ENCODE measurements at regions not wholly inside any gene's neighbourhood (a gene's known extent, or its start where the extent isn't known, plus 50 kb on each side); places are given as distances from the start of the nearest gene placed in this dataset.

- no peak for FAIRE-seq
- no TSS peak for BruUV-seq (replicated peaks)
- POLR2A ChIA-PET, result no interaction called here
Observed at GRCh38 chr14:90464481-90464880, 67.7 kb downstream of the CALM1 start.

GRCh38 chr14:90467501-90467900 is 70.7 kb downstream of the CALM1 start:
- intact Hi-C loops (cut with micrococcal nuclease), result no loop called here

More at GRCh38 chr14:90464481-90464880, 67.7 kb downstream of the CALM1 start:
- Histone ChIP-seq H4K20me1 (replicated peaks; ENCODE audit: control insufficient read depth, extremely low read depth, insufficient read depth, low read length) (no peaks in the 10 kb centered on the region), H3K79me2 (ENCODE audit: control insufficient read depth, insufficient read depth, low read length) (no peaks in the 10 kb centered on the region), H3K36me3 (ENCODE audit: control insufficient read depth in 2 of 2, extremely low read depth in 1 of 2, insufficient read depth in 2 of 2, low read length in 2 of 2) (no peaks in the 10 kb centered on the region), H3K27ac (ENCODE audit: insufficient read depth, low read depth, low read length) (no peak overlapping the region), H3K9me3 (replicated peaks; ENCODE audit: control insufficient read depth, insufficient read depth, low read length) (no peaks in the 10 kb centered on the region), H3K4me2 (ENCODE audit: insufficient read depth, low read length) (no peak overlapping the region), H3K9me1 (replicated peaks; ENCODE audit: control insufficient read depth, extremely low read depth, insufficient read depth, low read length) (no peaks in the 10 kb centered on the region), H3K9ac (replicated peaks; ENCODE audit: extremely low read depth, insufficient read depth, low read length) (no peak overlapping the region), H3K4me1 (ENCODE audit: control insufficient read depth, extremely low read depth, insufficient read depth, low read length) (no peaks in the 10 kb centered on the region), H3K4me3 (replicated peaks in 1 of 3; ENCODE audit: insufficient read depth in 1 of 3, low read depth in 1 of 3, low read length in 3 of 3) (no peak overlapping the region), H2AFZ (ENCODE audit: low read depth, low read length) (no peak overlapping the region), H3K27me3 (ENCODE audit: control insufficient read depth in 2 of 2, insufficient read depth in 2 of 2, low read length in 2 of 2) (peaks cover 3 to 19% of the 10 kb centered on the region in 2 experiments)
- intact Hi-C loops (cut with micrococcal nuclease), result no loop called here
- TF ChIP-seq MAX (IDR thresholded peaks at IDR 0.05; ENCODE audit: insufficient read depth, insufficient read length) (no peak), EZH2 (IDR thresholded peaks at IDR 0.05; ENCODE audit: borderline replicate concordance, low read depth, low read length, severe bottlenecking) (no peak), MYC (IDR thresholded peaks at IDR 0.05; ENCODE audit: low read depth, low read length) (no peak), POLR2AphosphoS5 (IDR thresholded peaks at IDR 0.05; ENCODE audit: insufficient read depth, low read depth, low read length) (no peak), FOS (IDR thresholded peaks at IDR 0.05; ENCODE audit: borderline replicate concordance, insufficient read depth, low read length) (no peak)
- DNase-seq (ENCODE audit: low read depth, low spot score), result no peak
- CTCF ChIA-PET, result no interaction called here
- dilution Hi-C loops (cut with MboI; ENCODE audit: extremely low pct_ligation_motif_present, low sequenced_read_pairs), result no loop called here

More at GRCh38 chr14:90467501-90467900, 70.7 kb downstream of the CALM1 start:
- Histone ChIP-seq H3K27me3 (ENCODE audit: control insufficient read depth in 2 of 2, insufficient read depth in 2 of 2, low read length in 2 of 2) (peaks cover 5 to 14% of the 10 kb centered on the region in 2 experiments), H3K27ac (ENCODE audit: insufficient read depth, low read depth, low read length) (no peak overlapping the region), H3K4me2 (ENCODE audit: insufficient read depth, low read length) (no peak overlapping the region), H3K9me1 (replicated peaks; ENCODE audit: control insufficient read depth, extremely low read depth, insufficient read depth, low read length) (no peaks in the 10 kb centered on the region), H2AFZ (ENCODE audit: low read depth, low read length) (no peak overlapping the region), H3K4me3 (replicated peaks in 1 of 3; ENCODE audit: insufficient read depth in 1 of 3, low read depth in 1 of 3, low read length in 3 of 3) (no peak overlapping the region), H3K36me3 (ENCODE audit: control insufficient read depth in 2 of 2, extremely low read depth in 1 of 2, insufficient read depth in 2 of 2, low read length in 2 of 2) (no peaks in the 10 kb centered on the region), H3K79me2 (ENCODE audit: control insufficient read depth, insufficient read depth, low read length) (no peaks in the 10 kb centered on the region), H3K9me3 (replicated peaks; ENCODE audit: control insufficient read depth, insufficient read depth, low read length) (no peaks in the 10 kb centered on the region), H4K20me1 (replicated peaks; ENCODE audit: control insufficient read depth, extremely low read depth, insufficient read depth, low read length) (no peaks in the 10 kb centered on the region), H3K9ac (replicated peaks; ENCODE audit: extremely low read depth, insufficient read depth, low read length) (no peak overlapping the region), H3K4me1 (ENCODE audit: control insufficient read depth, extremely low read depth, insufficient read depth, low read length) (no peaks in the 10 kb centered on the region)
- no peak for FAIRE-seq
- no TSS peak for BruUV-seq (replicated peaks)
- ChIA-PET CTCF (interaction anchor here (0.6 kb wide), 1 partner anchor 38 kb away, joined by 3 read pairs; no protein-coding TSS in a partner anchor), POLR2A (no interaction called here)
- TF ChIP-seq GATA2 (IDR thresholded peaks at IDR 0.05; ENCODE audit: insufficient read depth, insufficient read length, low read depth, low read length), result no peak
- TF ChIP-seq POLR2A (IDR thresholded peaks at IDR 0.05; ENCODE audit: low read depth, low read length), result no peak
- TF ChIP-seq FOS (IDR thresholded peaks at IDR 0.05; ENCODE audit: borderline replicate concordance, insufficient read depth, low read length), result no peak
- TF ChIP-seq, protein P1, sequence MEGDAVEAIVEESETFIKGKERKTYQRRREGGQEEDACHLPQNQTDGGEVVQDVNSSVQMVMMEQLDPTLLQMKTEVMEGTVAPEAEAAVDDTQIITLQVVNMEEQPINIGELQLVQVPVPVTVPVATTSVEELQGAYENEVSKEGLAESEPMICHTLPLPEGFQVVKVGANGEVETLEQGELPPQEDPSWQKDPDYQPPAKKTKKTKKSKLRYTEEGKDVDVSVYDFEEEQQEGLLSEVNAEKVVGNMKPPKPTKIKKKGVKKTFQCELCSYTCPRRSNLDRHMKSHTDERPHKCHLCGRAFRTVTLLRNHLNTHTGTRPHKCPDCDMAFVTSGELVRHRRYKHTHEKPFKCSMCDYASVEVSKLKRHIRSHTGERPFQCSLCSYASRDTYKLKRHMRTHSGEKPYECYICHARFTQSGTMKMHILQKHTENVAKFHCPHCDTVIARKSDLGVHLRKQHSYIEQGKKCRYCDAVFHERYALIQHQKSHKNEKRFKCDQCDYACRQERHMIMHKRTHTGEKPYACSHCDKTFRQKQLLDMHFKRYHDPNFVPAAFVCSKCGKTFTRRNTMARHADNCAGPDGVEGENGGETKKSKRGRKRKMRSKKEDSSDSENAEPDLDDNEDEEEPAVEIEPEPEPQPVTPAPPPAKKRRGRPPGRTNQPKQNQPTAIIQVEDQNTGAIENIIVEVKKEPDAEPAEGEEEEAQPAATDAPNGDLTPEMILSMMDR (IDR thresholded peaks at IDR 0.05; ENCODE audit: extremely low read depth in 1 of 2, insufficient read depth in 1 of 2, low read depth in 1 of 2, low read length in 2 of 2), result no peak
- no peak for TF ChIP-seq MYC (IDR thresholded peaks at IDR 0.05; ENCODE audit: low read depth, low read length)
- no peak for TF ChIP-seq POLR2AphosphoS5 (IDR thresholded peaks at IDR 0.05; ENCODE audit: insufficient read depth, low read depth, low read length)
- no peak for TF ChIP-seq EZH2 (IDR thresholded peaks at IDR 0.05; ENCODE audit: borderline replicate concordance, low read depth, low read length, severe bottlenecking)
- no peak for TF ChIP-seq JUN (IDR thresholded peaks at IDR 0.05; ENCODE audit: borderline replicate concordance, insufficient read depth, insufficient read length, low read depth)
- no peak for TF ChIP-seq MAX (IDR thresholded peaks at IDR 0.05; ENCODE audit: insufficient read depth, insufficient read length)
- no peak for DNase-seq (ENCODE audit: low read depth, low spot score)
- dilution Hi-C loops (cut with MboI; ENCODE audit: extremely low pct_ligation_motif_present, low sequenced_read_pairs), result no loop called here

All from endothelial cell of umbilical vein (primary cell).